ENCODE measurements at regions not wholly inside any gene's neighbourhood (a gene's known extent, or its start where the extent isn't known, plus 50 kb on each side); places are given as distances from the start of the nearest gene placed in this dataset.

DNA sequence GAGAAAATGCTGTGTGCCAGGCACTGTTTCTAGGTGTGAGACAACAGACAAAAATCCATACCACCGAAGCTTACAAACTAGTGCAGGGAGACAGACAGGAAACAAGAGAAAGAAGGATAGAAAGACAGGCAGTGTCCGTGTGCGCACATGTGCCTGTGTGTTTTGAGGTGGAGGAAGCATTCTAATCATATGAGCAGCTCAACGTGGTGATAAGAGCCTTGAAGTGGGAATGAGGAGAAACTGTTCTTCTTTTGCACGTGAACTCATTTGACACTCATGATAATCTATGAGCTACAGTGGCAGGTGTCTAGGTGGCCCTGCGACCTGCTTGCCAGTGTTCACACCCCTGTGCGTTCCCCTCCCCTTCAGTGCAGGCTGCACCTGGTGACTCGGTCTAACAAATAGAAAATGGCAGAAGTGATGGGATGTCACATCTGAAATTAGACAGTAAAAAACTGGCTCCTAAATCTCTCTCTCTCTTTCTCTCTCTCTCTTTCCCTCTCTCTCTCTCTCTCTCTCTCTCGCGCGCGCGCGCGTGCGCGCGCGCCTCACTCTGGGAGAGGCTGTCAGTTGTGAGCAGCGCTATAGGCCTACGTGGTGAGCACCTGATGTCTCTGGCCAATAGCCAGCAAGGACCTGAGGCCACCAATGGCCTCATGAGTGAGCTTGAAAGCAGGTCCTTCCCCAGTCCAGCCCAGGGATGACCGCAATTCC, 74.8 kb downstream of the EN1 start:
- DNase-seq (ENCODE audit: low spot score), result no peak
- no peak overlapping the region for H3K27ac ChIP-seq
- ChIA-PET CTCF (no interaction called here), POLR2A (ENCODE audit: low non-redundant PET) (no interaction called here)
- TF ChIP-seq, protein P1, sequence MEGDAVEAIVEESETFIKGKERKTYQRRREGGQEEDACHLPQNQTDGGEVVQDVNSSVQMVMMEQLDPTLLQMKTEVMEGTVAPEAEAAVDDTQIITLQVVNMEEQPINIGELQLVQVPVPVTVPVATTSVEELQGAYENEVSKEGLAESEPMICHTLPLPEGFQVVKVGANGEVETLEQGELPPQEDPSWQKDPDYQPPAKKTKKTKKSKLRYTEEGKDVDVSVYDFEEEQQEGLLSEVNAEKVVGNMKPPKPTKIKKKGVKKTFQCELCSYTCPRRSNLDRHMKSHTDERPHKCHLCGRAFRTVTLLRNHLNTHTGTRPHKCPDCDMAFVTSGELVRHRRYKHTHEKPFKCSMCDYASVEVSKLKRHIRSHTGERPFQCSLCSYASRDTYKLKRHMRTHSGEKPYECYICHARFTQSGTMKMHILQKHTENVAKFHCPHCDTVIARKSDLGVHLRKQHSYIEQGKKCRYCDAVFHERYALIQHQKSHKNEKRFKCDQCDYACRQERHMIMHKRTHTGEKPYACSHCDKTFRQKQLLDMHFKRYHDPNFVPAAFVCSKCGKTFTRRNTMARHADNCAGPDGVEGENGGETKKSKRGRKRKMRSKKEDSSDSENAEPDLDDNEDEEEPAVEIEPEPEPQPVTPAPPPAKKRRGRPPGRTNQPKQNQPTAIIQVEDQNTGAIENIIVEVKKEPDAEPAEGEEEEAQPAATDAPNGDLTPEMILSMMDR (conservative IDR thresholded peaks at IDR 0.05; ENCODE audit: low read depth), result no peak

DNA sequence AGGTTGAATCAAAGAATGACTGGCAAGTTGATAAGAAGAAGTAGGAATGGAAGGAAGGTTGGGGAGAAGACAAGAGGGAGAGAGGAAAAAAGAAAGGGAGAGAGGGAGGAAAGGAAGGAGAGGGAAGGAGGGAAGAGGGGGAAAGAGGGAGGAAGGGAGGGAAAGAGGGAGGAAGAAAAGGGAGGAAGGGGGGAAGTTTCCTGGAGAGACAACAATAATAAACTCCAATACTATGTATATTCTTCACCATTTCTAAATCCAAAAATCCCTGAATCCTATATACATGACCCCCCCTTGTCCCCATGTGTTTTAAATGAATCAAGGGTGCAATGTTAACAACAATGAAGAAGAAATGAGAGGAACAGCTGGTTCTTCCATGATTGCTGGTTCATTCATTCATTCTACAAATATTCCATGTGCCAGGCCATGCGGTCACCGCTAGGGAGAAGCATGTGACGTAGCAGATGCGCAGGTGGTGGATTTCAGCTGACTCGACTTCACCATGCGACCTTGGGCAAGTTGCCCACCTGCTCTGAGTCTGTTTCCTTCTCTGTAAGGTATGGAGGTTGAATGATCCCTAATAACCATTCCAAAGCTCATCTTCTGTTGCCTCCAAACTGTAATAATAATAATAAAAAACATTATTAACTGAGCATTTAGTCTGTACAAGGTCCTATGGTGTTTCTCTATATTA, 77.6 kb downstream of the EN1 start:
- no peak for DNase-seq (ENCODE audit: low spot score)
- no peak overlapping the region for H3K27ac ChIP-seq
- TF ChIP-seq, protein P1 (conservative IDR thresholded peaks at IDR 0.05; ENCODE audit: low read depth), result no peak
- CTCF ChIA-PET, result no interaction called here
- POLR2A ChIA-PET (ENCODE audit: low non-redundant PET), result no interaction called here

DNA sequence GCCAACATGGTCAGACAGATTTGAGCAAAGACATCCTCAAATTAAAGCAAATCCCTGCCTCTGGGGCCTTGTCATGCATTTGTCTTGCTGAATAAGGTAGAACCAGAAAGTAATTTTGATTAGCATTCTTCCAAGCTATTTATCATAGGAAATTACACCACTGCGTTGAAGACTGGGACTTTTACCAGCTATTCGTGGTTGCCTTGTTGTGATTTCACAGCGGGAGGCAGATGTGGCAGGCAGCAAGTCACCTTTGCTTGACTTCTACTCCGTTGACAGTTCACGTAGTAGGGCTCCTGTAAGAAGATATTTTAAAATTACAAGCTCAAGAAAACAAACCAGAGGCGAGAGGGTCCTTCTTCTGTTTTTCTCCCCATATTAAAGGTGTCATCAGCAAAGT, 80.6 kb downstream of the EN1 start:
- TF ChIP-seq, protein P1 (conservative IDR thresholded peaks at IDR 0.05; ENCODE audit: low read depth), result no peak
- H3K27ac ChIP-seq, result no peak overlapping the region
- ChIA-PET CTCF (no interaction called here), POLR2A (ENCODE audit: low non-redundant PET) (no interaction called here)
- no peak for DNase-seq (ENCODE audit: low spot score)

DNA sequence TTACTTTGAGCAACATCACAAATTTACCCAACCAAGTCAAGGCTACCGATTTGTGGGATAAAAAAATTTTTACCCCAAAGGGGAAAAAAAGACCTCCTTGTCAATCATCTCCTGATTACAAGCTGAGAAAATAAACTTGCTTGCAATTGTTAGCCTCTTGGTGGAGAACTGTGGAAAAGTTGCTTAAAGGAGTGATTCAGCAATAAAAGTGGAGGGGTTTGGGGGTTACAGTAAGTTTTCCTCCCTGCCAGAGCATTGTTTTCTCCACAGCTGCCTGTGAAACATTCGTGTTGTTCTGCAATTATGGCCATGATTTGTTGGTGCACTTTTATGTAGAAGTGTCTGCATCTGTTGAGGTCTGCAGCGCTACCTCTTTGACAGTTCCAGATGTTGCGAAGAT, 82.6 kb downstream of the EN1 start:
- DNase-seq (ENCODE audit: low spot score), result no peak
- ChIA-PET CTCF (no interaction called here), POLR2A (ENCODE audit: low non-redundant PET) (no interaction called here)
- TF ChIP-seq, protein P1 (conservative IDR thresholded peaks at IDR 0.05; ENCODE audit: low read depth), result no peak
- H3K27ac ChIP-seq, result no peak overlapping the region

DNA sequence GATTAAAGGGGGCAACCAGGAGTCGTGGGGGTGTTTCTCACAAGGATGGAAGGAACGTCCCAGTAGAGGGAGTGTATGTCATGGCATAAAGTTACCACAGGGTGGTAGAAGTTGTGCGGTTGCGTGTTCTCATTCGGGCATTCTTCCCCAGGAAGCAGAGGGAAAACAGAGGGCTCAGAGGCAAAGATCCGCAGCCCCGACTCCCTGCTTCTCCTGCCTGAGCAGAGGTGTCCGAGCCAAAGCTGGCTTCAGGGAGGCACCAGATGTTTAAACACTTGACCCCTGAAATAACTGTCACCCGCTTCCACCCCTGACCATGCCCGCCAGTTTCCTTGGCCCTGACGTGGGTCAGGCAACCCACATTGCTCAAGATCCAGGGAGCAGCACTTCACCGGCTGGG, 83.7 kb downstream of the EN1 start:
- DNase-seq (ENCODE audit: low spot score), result peak; percentile 32
- CTCF ChIA-PET, result interaction anchor here (0.6 to 1.2 kb wide), 4 partner anchors 10 to 559 kb away, joined by 3 to 5 read pairs (median 3); no protein-coding TSS in a partner anchor
- POLR2A ChIA-PET (ENCODE audit: low non-redundant PET), result no interaction called here
- TF ChIP-seq, protein P1 (conservative IDR thresholded peaks at IDR 0.05; ENCODE audit: low read depth), result no peak
- H3K27ac ChIP-seq, result no peak overlapping the region

DNA sequence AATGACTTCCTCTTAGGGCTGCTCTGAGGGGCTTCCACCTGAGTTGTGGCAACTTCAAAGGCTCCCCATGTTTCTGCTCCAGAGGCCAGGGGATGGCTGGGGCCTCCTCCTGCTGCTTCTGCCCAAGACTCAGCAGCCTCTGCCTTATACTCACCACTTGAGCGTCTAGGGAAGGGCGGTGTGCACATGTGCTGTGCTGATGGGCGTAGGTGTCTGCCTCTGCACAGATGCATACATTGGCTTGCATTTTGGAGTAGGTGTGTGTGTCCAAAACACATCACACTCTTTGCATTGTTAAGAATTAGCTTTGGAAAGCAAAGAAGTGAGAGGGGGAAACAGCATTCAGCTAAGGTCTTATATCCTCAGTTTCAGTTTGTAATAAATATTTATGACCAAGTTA, 85.2 kb downstream of the EN1 start:
- POLR2A ChIA-PET (ENCODE audit: low non-redundant PET), result no interaction called here
- CTCF ChIA-PET, result no interaction called here
- H3K27ac ChIP-seq, result no peak overlapping the region
- TF ChIP-seq, protein P1 (conservative IDR thresholded peaks at IDR 0.05; ENCODE audit: low read depth), result no peak
- no peak for DNase-seq (ENCODE audit: low spot score)

Data from RWPE1 (cell line).